ENCODE measurements at regions not wholly inside any gene's neighbourhood (a gene's known extent, or its start where the extent isn't known, plus 50 kb on each side); places are given as distances from the start of the nearest gene placed in this dataset.

GRCh38 chr1:18556364-18556763 is 74.3 kb upstream of the PAX7 start:
- Mint-ChIP-seq H3K9me3 (no peaks in the 10 kb centered on the region; the same call in 2 of the 3 replicates), H3K27me3 (ENCODE audit: insufficient read depth, low read depth, poor library complexity) (peaks cover 27% of the 10 kb centered on the region)

More at GRCh38 chr1:18556364-18556763, 74.3 kb upstream of the PAX7 start:
- H3K36me3 Mint-ChIP-seq (ENCODE audit: low read depth): no peaks in the 10 kb centered on the region
- no peak overlapping the region for H3K27ac Mint-ChIP-seq
- H3K4me3 Mint-ChIP-seq: no peak overlapping the region
- Histone ChIP-seq H3K27me3 (ENCODE audit: insufficient read depth) (peaks cover 6% of the 10 kb centered on the region), H4K20me1 (replicated peaks; ENCODE audit: insufficient read depth) (no peaks in the 10 kb centered on the region), H3K9me2 (ENCODE audit: insufficient read depth) (no peaks in the 10 kb centered on the region), H3K4me1 (ENCODE audit: insufficient read depth) (peaks cover 17% of the 10 kb centered on the region), H3K4me3 (no peak overlapping the region), H3K4me2 (no peak overlapping the region), H3K27ac (ENCODE audit: low read depth) (no peak overlapping the region), H3K79me2 (replicated peaks; ENCODE audit: insufficient read depth) (no peaks in the 10 kb centered on the region), H3K36me3 (ENCODE audit: insufficient read depth) (no peaks in the 10 kb centered on the region), H3F3A (replicated peaks; ENCODE audit: low read depth) (no peaks in the 10 kb centered on the region; the same call in 1 of the 2 replicates), H2AFZ (no peak overlapping the region)
- H3K4me1 Mint-ChIP-seq: peaks cover 24% of the 10 kb centered on the region
- ATAC-seq (peak; percentile 7; the same call in 1 of the 3 replicates), DNase-seq (ENCODE audit: low spot score) (peak; percentile 75)
- TF ChIP-seq POLR2AphosphoS5 (IDR thresholded peaks at IDR 0.05; ENCODE audit: low read depth) (no peak), REST (IDR thresholded peaks at IDR 0.05; ENCODE audit: unreplicated experiment) (no peak), ZNF114 (CRISPR knock-in tag; IDR thresholded peaks at IDR 0.05) (no peak), CTCF (conservative IDR thresholded peaks at IDR 0.05; ENCODE audit: low read depth in 2 of 2) (peak; percentile 54 to 65)
